Trophoblast cell (in vitro differentiated cells and primary cell): ENCODE measurements at regions not wholly inside any gene's neighbourhood (a gene's known extent, or its start where the extent isn't known, plus 50 kb on each side); places are given as distances from the start of the nearest gene placed in this dataset.
"Not testable (repeated sequence)": the region's sequence is repeated elsewhere in the genome, so short reads cannot be mapped to it uniquely, and the experiment has no call there.

Source experiments
- DNase-seq, 2 donors: peaks; one replicate each; pipeline ENCODE4 v3.0.0-alpha.2; 2016
- H2AFZ ChIP-seq: 2 replicates; pipeline ENCODE4 v1.6.1; 2013; ENCODE audit warnings: low read length, moderate library complexity, mild to moderate bottlenecking; ENCODE audit not compliant: insufficient read depth, poor library complexity
- H2AK5ac ChIP-seq: 2 replicates; pipeline ENCODE4 v1.6.1; 2013; ENCODE audit warnings: mild to moderate bottlenecking, low read length
- H2BK120ac ChIP-seq: 2 replicates; pipeline ENCODE4 v1.6.1; 2013; ENCODE audit warnings: low read length, mild to moderate bottlenecking, moderate library complexity; ENCODE audit not compliant: insufficient read depth, poor library complexity
- H2BK12ac ChIP-seq: 2 replicates; pipeline ENCODE4 v1.6.1; 2013; ENCODE audit warnings: mild to moderate bottlenecking, low read length, moderate library complexity
- H2BK5ac ChIP-seq: 2 replicates; pipeline ENCODE4 v1.6.1; 2013; ENCODE audit warnings: low read length, low read depth, moderate library complexity, mild to moderate bottlenecking; ENCODE audit not compliant: poor library complexity
- H3K14ac ChIP-seq: 2 replicates; pipeline ENCODE4 v1.6.1; 2013; ENCODE audit warnings: mild to moderate bottlenecking, low read length
- H3K18ac ChIP-seq: 2 replicates; pipeline ENCODE4 v1.6.1; 2013; ENCODE audit warnings: mild to moderate bottlenecking, low read length
- H3K23ac ChIP-seq: 2 replicates; pipeline ENCODE4 v1.6.1; 2013; ENCODE audit warnings: low read length
- H3K27ac ChIP-seq: 2 replicates; pipeline ENCODE4 v1.5.1; 2013; ENCODE audit warnings: low read depth, mild to moderate bottlenecking, inconsistent platforms, low read length, moderate library complexity
- H3K27me3 ChIP-seq: 2 replicates; pipeline ENCODE4 v1.6.1; 2013; ENCODE audit warnings: inconsistent platforms, mild to moderate bottlenecking, low read length, moderate library complexity; ENCODE audit not compliant: insufficient read depth
- H3K36me3 ChIP-seq, 2 experiments: 1 replicate in 1 of 2; 2 replicates in 1 of 2; pipeline ENCODE4 v1.6.1; 2013; ENCODE audit warnings: low read length in 2 of 2, mild to moderate bottlenecking in 2 of 2, moderate library complexity in 1 of 2; ENCODE audit not compliant: insufficient read depth in 2 of 2, control insufficient read depth in 1 of 2
- H3K4ac ChIP-seq: 2 replicates; pipeline ENCODE4 v1.6.1; 2013; ENCODE audit warnings: low read depth, mild to moderate bottlenecking, low read length, moderate library complexity
- H3K4me1 ChIP-seq, 2 experiments: 1 replicate in 1 of 2; 2 replicates in 1 of 2; pipeline ENCODE4 v1.6.1; 2013; ENCODE audit warnings: low read length in 2 of 2, mild to moderate bottlenecking in 2 of 2, moderate library complexity in 1 of 2; ENCODE audit not compliant: insufficient read depth in 2 of 2, control insufficient read depth in 1 of 2
- H3K4me2 ChIP-seq: 2 replicates; pipeline ENCODE4 v1.6.1; 2013; ENCODE audit warnings: inconsistent platforms, mild to moderate bottlenecking, low read length, moderate library complexity
- H3K4me3 ChIP-seq: 2 replicates; pipeline ENCODE4 v1.5.1; 2013; ENCODE audit warnings: mild to moderate bottlenecking, low read depth, low read length, inconsistent platforms
- H3K79me1 ChIP-seq: one replicate; pipeline ENCODE4 v1.6.1; 2013; ENCODE audit warnings: low read length
- H3K79me2 ChIP-seq: 2 replicates; pipeline ENCODE4 v1.6.1; 2013; ENCODE audit warnings: low read length, mild to moderate bottlenecking; ENCODE audit not compliant: control insufficient read depth, insufficient read depth, poor library complexity
- H3K9ac ChIP-seq: 2 replicates; pipeline ENCODE4 v1.6.1; 2013; ENCODE audit warnings: mild to moderate bottlenecking, low read length
- H3K9me3 ChIP-seq: 2 replicates; pipeline ENCODE4 v1.6.1; 2013; ENCODE audit warnings: low read depth, mild to moderate bottlenecking, control low read depth, inconsistent platforms, low read length; ENCODE audit not compliant: insufficient read depth
- H4K12ac ChIP-seq: 2 replicates; pipeline ENCODE4 v1.6.1; 2013; ENCODE audit warnings: low read depth, mild to moderate bottlenecking, low read length, moderate library complexity
- H4K8ac ChIP-seq: 2 replicates; pipeline ENCODE4 v1.6.1; 2013; ENCODE audit warnings: low read depth, mild to moderate bottlenecking, low read length, moderate library complexity
- H4K91ac ChIP-seq: one replicate; pipeline ENCODE4 v1.6.1; 2013; ENCODE audit warnings: low read depth, mild to moderate bottlenecking, low read length, moderate library complexity
- WGBS: extraction: QIAGEN DNeasy Blood & Tissue Kit; methylation state at CpG from one replicate; pipeline ENCODE4 v1.1.7; 2013; ENCODE audit warnings: missing lambda C conversion rate; ENCODE audit not compliant: insufficient read length, insufficient coverage; ENCODE audit errors: extremely low coverage; 5-methylcytosine and 5-hydroxymethylcytosine counted together

- not testable (repeated sequence) for H3K14ac ChIP-seq, H3K18ac ChIP-seq, H3K79me1 ChIP-seq, H2BK120ac ChIP-seq, H2BK12ac ChIP-seq, H3K4me2 ChIP-seq, H2BK5ac ChIP-seq, H3K27me3 ChIP-seq, H4K91ac ChIP-seq, H3K23ac ChIP-seq, H4K8ac ChIP-seq, H3K27ac ChIP-seq, H2AFZ ChIP-seq, H3K4me3 ChIP-seq, H3K9ac ChIP-seq, H3K79me2 ChIP-seq, H3K4me1 ChIP-seq, DNase-seq, H4K12ac ChIP-seq, H3K36me3 ChIP-seq, H3K9me3 ChIP-seq, H2AK5ac ChIP-seq, H3K4ac ChIP-seq
- WGBS: no CpG with 5 or more reads among the region's 5 CpGs
These were observed 657.1 kb downstream of the MECOM start for GRCh38 chr3:169006398-169006797.

- H3K36me3 ChIP-seq: no peaks in the 10 kb centered on the region
- no peak overlapping the region for H3K4ac ChIP-seq
- H4K12ac ChIP-seq: no peak overlapping the region
- no peaks in the 10 kb centered on the region for H3K79me2 ChIP-seq
- H2BK5ac ChIP-seq: no peak overlapping the region
- no peaks in the 10 kb centered on the region for H3K4me1 ChIP-seq
- no peak overlapping the region for H2BK12ac ChIP-seq
- H3K27ac ChIP-seq: no peak overlapping the region
- no peak overlapping the region for H3K18ac ChIP-seq
- no peak overlapping the region for H3K9ac ChIP-seq
- H2AK5ac ChIP-seq: no peak overlapping the region
- no peak overlapping the region for H3K23ac ChIP-seq
- no peak overlapping the region for H4K91ac ChIP-seq
- no peak overlapping the region for H3K14ac ChIP-seq
- H4K8ac ChIP-seq: no peak overlapping the region
- H3K27me3 ChIP-seq: no peaks in the 10 kb centered on the region
- H3K9me3 ChIP-seq: no peaks in the 10 kb centered on the region
- H2BK120ac ChIP-seq: no peak overlapping the region
- no peak for DNase-seq
- no peaks in the 10 kb centered on the region for H3K79me1 ChIP-seq
- H3K4me2 ChIP-seq: no peak overlapping the region
- H2AFZ ChIP-seq: no peak overlapping the region
- H3K4me3 ChIP-seq: no peak overlapping the region
These were observed 660.8 kb downstream of the MECOM start for GRCh38 chr3:169002689-169003088.

- Histone ChIP-seq H3K4me2 (no peak overlapping the region), H2AK5ac (no peak overlapping the region), H3K18ac (no peak overlapping the region), H3K23ac (no peak overlapping the region), H2BK12ac (no peak overlapping the region), H4K8ac (no peak overlapping the region), H3K27ac (no peak overlapping the region), H3K79me1 (no peaks in the 10 kb centered on the region), H3K27me3 (no peaks in the 10 kb centered on the region), H3K4me3 (no peak overlapping the region), H3K4ac (no peak overlapping the region), H3K9ac (no peak overlapping the region), H3K14ac (no peak overlapping the region), H3K4me1 (no peaks in the 10 kb centered on the region), H4K91ac (no peak overlapping the region), H3K79me2 (no peaks in the 10 kb centered on the region), H2AFZ (no peak overlapping the region), H2BK120ac (no peak overlapping the region), H3K9me3 (no peaks in the 10 kb centered on the region), H3K36me3 (no peaks in the 10 kb centered on the region), H2BK5ac (no peak overlapping the region), H4K12ac (no peak overlapping the region)
- no peak for DNase-seq
- WGBS: no CpG with 5 or more reads among the region's 3 CpGs
These were observed 664.7 kb downstream of the MECOM start for GRCh38 chr3:168998792-168999191.

- Histone ChIP-seq H3K4me2 (no peak overlapping the region), H3K23ac (no peak overlapping the region), H3K79me2 (no peaks in the 10 kb centered on the region), H2AK5ac (no peak overlapping the region), H3K14ac (no peak overlapping the region), H3K36me3 (no peaks in the 10 kb centered on the region), H3K4me1 (no peaks in the 10 kb centered on the region), H4K91ac (no peak overlapping the region), H2BK12ac (no peak overlapping the region), H3K79me1 (no peaks in the 10 kb centered on the region), H3K4me3 (no peak overlapping the region), H3K27me3 (no peaks in the 10 kb centered on the region), H3K18ac (no peak overlapping the region), H3K27ac (no peak overlapping the region), H3K9ac (no peak overlapping the region), H2BK120ac (no peak overlapping the region), H2AFZ (no peak overlapping the region), H4K12ac (no peak overlapping the region), H3K9me3 (no peaks in the 10 kb centered on the region), H4K8ac (no peak overlapping the region), H3K4ac (no peak overlapping the region), H2BK5ac (no peak overlapping the region)
- DNase-seq: no peak
These were observed 666.0 kb downstream of the MECOM start for GRCh38 chr3:168997488-168997887.

GRCh38 chr3:168996622-168997021 lies 666.9 kb downstream of the MECOM start:
- Histone ChIP-seq H4K8ac (no peak overlapping the region), H3K27ac (no peak overlapping the region), H3K4me3 (no peak overlapping the region), H2BK120ac (no peak overlapping the region), H3K9ac (no peak overlapping the region), H3K9me3 (no peaks in the 10 kb centered on the region), H3K4ac (no peak overlapping the region), H3K27me3 (no peaks in the 10 kb centered on the region), H2BK5ac (no peak overlapping the region), H2BK12ac (no peak overlapping the region), H3K36me3 (no peaks in the 10 kb centered on the region), H3K79me1 (no peaks in the 10 kb centered on the region), H3K4me2 (no peak overlapping the region), H3K79me2 (no peaks in the 10 kb centered on the region), H3K4me1 (no peaks in the 10 kb centered on the region), H3K18ac (no peak overlapping the region), H3K23ac (no peak overlapping the region), H2AFZ (no peak overlapping the region), H2AK5ac (no peak overlapping the region), H4K12ac (no peak overlapping the region), H4K91ac (no peak overlapping the region), H3K14ac (no peak overlapping the region)
- no CpG with 5 or more reads among the region's 3 CpGs for WGBS
- DNase-seq: no peak
